Thymus (tissue), 11 donors: ENCODE measurements at regions not wholly inside any gene's neighbourhood (a gene's known extent, or its start where the extent isn't known, plus 50 kb on each side); places are given as distances from the start of the nearest gene placed in this dataset.

Experiments
- DNase-seq, 9 donors: peaks; one replicate each; pipeline ENCODE4 v3.0.0-alpha.2; 2013; ENCODE audit warnings: low spot score in 9 of 9, low read depth in 6 of 9, missing footprints in 1 of 9
- H3K27ac ChIP-seq, 2 donors: one replicate each; pipeline ENCODE4 v1.5.1; 2013; ENCODE audit warnings: control low read depth in 1 of 2, low read depth in 1 of 2, low read length in 1 of 2, mild to moderate bottlenecking in 1 of 2, moderate library complexity in 1 of 2
- H3K27me3 ChIP-seq, 2 donors: one replicate each; pipeline ENCODE4 v1.5.1; 2013; ENCODE audit warnings: low read length in 1 of 2; ENCODE audit not compliant: control insufficient read depth in 2 of 2, insufficient read depth in 1 of 2
- H3K36me3 ChIP-seq, 2 donors: one replicate each; pipeline ENCODE4 v1.5.1; 2013; ENCODE audit warnings: low read length in 1 of 2, mild to moderate bottlenecking in 1 of 2, moderate library complexity in 1 of 2; ENCODE audit not compliant: control insufficient read depth in 2 of 2, insufficient read depth in 2 of 2
- H3K4me1 ChIP-seq, 2 donors: one replicate each; pipeline ENCODE4 v1.5.1; 2013; ENCODE audit warnings: low read length in 2 of 2; ENCODE audit not compliant: control insufficient read depth in 2 of 2, insufficient read depth in 2 of 2
- H3K4me3 ChIP-seq, 2 donors: one replicate each; pipeline ENCODE4 v1.5.1; 2013; ENCODE audit warnings: low read length in 2 of 2, control low read depth in 1 of 2, mild to moderate bottlenecking in 1 of 2
- H3K9me3 ChIP-seq, 2 donors: one replicate each; pipeline ENCODE4 v1.5.1; 2013; ENCODE audit warnings: low read length in 1 of 2, mild to moderate bottlenecking in 1 of 2; ENCODE audit not compliant: control insufficient read depth in 2 of 2, insufficient read depth in 1 of 2
- whole genome bisulfite sequencing: extraction: QIAGEN DNeasy Blood & Tissue Kit; methylation state at CpG from one replicate; pipeline ENCODE4 v1.1.7; 2013; 5-methylcytosine and 5-hydroxymethylcytosine counted together
- donor health status: healthy.

- Histone ChIP-seq H3K9me3 (no peaks in the 10 kb centered on the region), H3K36me3 (no peaks in the 10 kb centered on the region), H3K27me3 (no peaks in the 10 kb centered on the region), H3K4me3 (no peak overlapping the region), H3K27ac (no peak overlapping the region), H3K4me1 (no peaks in the 10 kb centered on the region)
- DNase-seq = no peak
- WGBS = 3% methylated on average over 1 of the region's 1 CpG
Measured at GRCh38 chrX:110569506-110569905, 210.9 kb downstream of the RTL9 start.

- DNase-seq = no peak
- no peaks in the 10 kb centered on the region for H3K36me3 ChIP-seq
- H3K4me3 ChIP-seq = no peak overlapping the region
- H3K27ac ChIP-seq = no peak overlapping the region
- no peaks in the 10 kb centered on the region for H3K4me1 ChIP-seq
- H3K9me3 ChIP-seq = no peaks in the 10 kb centered on the region
- no peaks in the 10 kb centered on the region for H3K27me3 ChIP-seq
Measured at GRCh38 chrX:110578270-110578669, 217.3 kb downstream of the CHRDL1 start.

GRCh38 chrX:110584083-110584482 lies 211.5 kb downstream of the CHRDL1 start:
- Histone ChIP-seq H3K36me3 (no peaks in the 10 kb centered on the region), H3K4me1 (no peaks in the 10 kb centered on the region), H3K27ac (no peak overlapping the region), H3K9me3 (no peaks in the 10 kb centered on the region), H3K27me3 (no peaks in the 10 kb centered on the region), H3K4me3 (no peak overlapping the region)
- DNase-seq = no peak
- WGBS = 80% methylated on average over 3 of the region's 3 CpGs

- Histone ChIP-seq H3K4me3 (no peak overlapping the region), H3K9me3 (no peaks in the 10 kb centered on the region), H3K4me1 (no peaks in the 10 kb centered on the region), H3K36me3 (no peaks in the 10 kb centered on the region), H3K27me3 (no peaks in the 10 kb centered on the region), H3K27ac (no peak overlapping the region)
- DNase-seq = no peak
- 61% methylated on average over 2 of the region's 2 CpGs for WGBS
Measured at GRCh38 chrX:110588164-110588563, 207.5 kb downstream of the CHRDL1 start.

GRCh38 chrX:110588853-110589252 lies 206.8 kb downstream of the CHRDL1 start:
- no peaks in the 10 kb centered on the region for H3K27me3 ChIP-seq
- no peaks in the 10 kb centered on the region for H3K9me3 ChIP-seq
- H3K4me1 ChIP-seq = no peaks in the 10 kb centered on the region
- no peaks in the 10 kb centered on the region for H3K36me3 ChIP-seq
- WGBS = 98% methylated on average over 2 of the region's 2 CpGs
- no peak for DNase-seq
- no peak overlapping the region for H3K4me3 ChIP-seq
- no peak overlapping the region for H3K27ac ChIP-seq

- H3K4me1 ChIP-seq = no peaks in the 10 kb centered on the region
- DNase-seq = no peak
- WGBS = 96% methylated on average over 8 of the region's 8 CpGs
- H3K36me3 ChIP-seq = no peaks in the 10 kb centered on the region
- no peak overlapping the region for H3K27ac ChIP-seq
- H3K9me3 ChIP-seq = peaks cover 0 to 3% of the 10 kb centered on the region in 2 donors
- no peak overlapping the region for H3K4me3 ChIP-seq
- H3K27me3 ChIP-seq = no peaks in the 10 kb centered on the region
Measured at GRCh38 chrX:110600745-110601310, 194.8 kb downstream of the CHRDL1 start.

GRCh38 chrX:110614596-110614995 lies 181.0 kb downstream of the CHRDL1 start:
- Histone ChIP-seq H3K4me3 (no peak overlapping the region), H3K27me3 (no peaks in the 10 kb centered on the region), H3K36me3 (no peaks in the 10 kb centered on the region), H3K4me1 (no peaks in the 10 kb centered on the region), H3K27ac (no peak overlapping the region), H3K9me3 (no peaks in the 10 kb centered on the region)
- no peak for DNase-seq
